Mesenchymal stem cell (in vitro differentiated cells and primary cell): ENCODE measurements at regions not wholly inside any gene's neighbourhood (a gene's known extent, or its start where the extent isn't known, plus 50 kb on each side); places are given as distances from the start of the nearest gene placed in this dataset.

Experiments used
- DNase-seq: peaks from one replicate; pipeline ENCODE4 v3.0.0-alpha.2; 2013
- H2AFZ ChIP-seq: one replicate; pipeline ENCODE4 v1.6.1; 2013; ENCODE audit warnings: low read depth, mild to moderate bottlenecking, control low read depth, inconsistent platforms, low read length, moderate library complexity
- H2AK5ac ChIP-seq: 2 replicates; pipeline ENCODE4 v1.6.1; 2013; ENCODE audit warnings: low read length, moderate library complexity, mild to moderate bottlenecking, inconsistent platforms; ENCODE audit not compliant: severe bottlenecking
- H2BK120ac ChIP-seq: one replicate; pipeline ENCODE4 v1.6.1; 2013; ENCODE audit warnings: low read depth, mild to moderate bottlenecking, inconsistent platforms, low read length, moderate library complexity
- H2BK12ac ChIP-seq, 2 experiments: one replicate each; pipeline ENCODE4 v1.6.1; 2013; ENCODE audit warnings: inconsistent platforms in 2 of 2, low read length in 2 of 2, mild to moderate bottlenecking in 2 of 2, moderate library complexity in 2 of 2, control low read depth in 1 of 2
- H2BK15ac ChIP-seq: one replicate; pipeline ENCODE4 v1.6.1; 2013; ENCODE audit warnings: mild to moderate bottlenecking, low read depth, inconsistent platforms; ENCODE audit not compliant: poor library complexity, severe bottlenecking
- H2BK5ac ChIP-seq: 2 replicates; pipeline ENCODE4 v1.6.1; 2013; ENCODE audit warnings: low read depth, mild to moderate bottlenecking, low read length, control low read depth, inconsistent platforms; ENCODE audit not compliant: poor library complexity, severe bottlenecking
- H3K14ac ChIP-seq, 2 experiments: one replicate each; pipeline ENCODE4 v1.6.1; 2013; ENCODE audit warnings: inconsistent platforms in 2 of 2, low read length in 2 of 2, control low read depth in 1 of 2, mild to moderate bottlenecking in 1 of 2, moderate library complexity in 1 of 2
- H3K18ac ChIP-seq, 2 experiments: one replicate each; pipeline ENCODE4 v1.6.1; 2013; ENCODE audit warnings: inconsistent platforms in 2 of 2, low read length in 2 of 2, control low read depth in 1 of 2, low read depth in 1 of 2, mild to moderate bottlenecking in 1 of 2
- H3K23ac ChIP-seq, 2 experiments: one replicate each; pipeline ENCODE4 v1.6.1; 2013; ENCODE audit warnings: inconsistent platforms in 2 of 2, low read length in 2 of 2, mild to moderate bottlenecking in 2 of 2, moderate library complexity in 2 of 2, control low read depth in 1 of 2
- H3K27ac ChIP-seq: 2 replicates; pipeline ENCODE4 v1.5.1; 2013; ENCODE audit warnings: mild to moderate bottlenecking, moderate library complexity, low read length, control low read depth, inconsistent platforms; ENCODE audit not compliant: poor library complexity, severe bottlenecking
- H3K27me3 ChIP-seq, 2 experiments: 2 replicates each; pipeline versions ENCODE4 v1.6.1 to v1.7.0; 2013; ENCODE audit warnings: low read length in 2 of 2, mild to moderate bottlenecking in 2 of 2, moderate library complexity in 2 of 2, control low read depth in 1 of 2, inconsistent platforms in 1 of 2; ENCODE audit not compliant: control insufficient read depth in 1 of 2, insufficient read depth in 1 of 2
- H3K36me3 ChIP-seq, 2 experiments: 2 replicates each; pipeline versions ENCODE4 v1.6.1 to v1.7.0; 2013; ENCODE audit warnings: low read length in 2 of 2, control low read depth in 1 of 2, inconsistent platforms in 1 of 2, low read depth in 1 of 2, mild to moderate bottlenecking in 1 of 2; ENCODE audit not compliant: insufficient read depth in 2 of 2, control insufficient read depth in 1 of 2
- H3K4ac ChIP-seq, 2 experiments: one replicate each; pipeline ENCODE4 v1.6.1; 2013; ENCODE audit warnings: inconsistent platforms in 2 of 2, low read length in 2 of 2, mild to moderate bottlenecking in 2 of 2, moderate library complexity in 2 of 2, control low read depth in 1 of 2, low read depth in 1 of 2
- H3K4me1 ChIP-seq: 2 replicates; pipeline ENCODE4 v1.6.1; 2013; ENCODE audit warnings: low read depth, low read length, control low read depth; ENCODE audit not compliant: control insufficient read depth, insufficient read depth
- H3K4me2 ChIP-seq: 2 replicates; pipeline ENCODE4 v1.6.1; 2013; ENCODE audit warnings: low read length, mild to moderate bottlenecking, inconsistent platforms; ENCODE audit not compliant: poor library complexity, severe bottlenecking
- H3K4me3 ChIP-seq, 2 experiments: 2 replicates each; pipeline versions ENCODE4 v1.5.1 to v1.7.0; 2013; ENCODE audit warnings: low read length in 2 of 2, mild to moderate bottlenecking in 2 of 2, control low read depth in 1 of 2, low read depth in 1 of 2; ENCODE audit not compliant: insufficient read depth in 1 of 2
- H3K79me1 ChIP-seq: replicated peaks from 2 replicates; pipeline ENCODE4 v1.6.1; 2013; ENCODE audit warnings: mild to moderate bottlenecking, control low read depth, low read length, inconsistent platforms; ENCODE audit not compliant: poor library complexity, severe bottlenecking
- H3K9ac ChIP-seq: 2 replicates; pipeline ENCODE4 v1.7.0; 2013; ENCODE audit warnings: mild to moderate bottlenecking, low read length, moderate library complexity
- H3K9me3 ChIP-seq: 2 replicates; pipeline ENCODE4 v1.7.0; 2013; ENCODE audit warnings: mild to moderate bottlenecking, low read length; ENCODE audit not compliant: control insufficient read depth
- H4K8ac ChIP-seq: one replicate; pipeline ENCODE4 v1.6.1; 2013; ENCODE audit warnings: inconsistent platforms, mild to moderate bottlenecking, low read length, moderate library complexity
- H4K91ac ChIP-seq: one replicate; pipeline ENCODE4 v1.6.1; 2013; ENCODE audit warnings: mild to moderate bottlenecking, low read length, inconsistent platforms
- whole genome bisulfite sequencing: methylation state at CpG from one replicate; pipeline ENCODE4 v1.1.7; 2013; ENCODE audit warnings: mixed read lengths; 5-methylcytosine and 5-hydroxymethylcytosine counted together

GRCh38 chr6:9986273-9986672 is 428.6 kb downstream of the TFAP2A start:
- H2AK5ac ChIP-seq, result no peak overlapping the region
- H2AFZ ChIP-seq, result no peak overlapping the region
- H3K27ac ChIP-seq, result no peak overlapping the region
- no peaks in the 10 kb centered on the region for H3K4me1 ChIP-seq
- H3K14ac ChIP-seq, result no peak overlapping the region
- no peak overlapping the region for H3K18ac ChIP-seq
- no peak overlapping the region for H2BK15ac ChIP-seq
- no peak overlapping the region for H2BK5ac ChIP-seq
- no peak overlapping the region for H3K4ac ChIP-seq
- no peak overlapping the region for H3K23ac ChIP-seq
- 47% methylated on average over 1 of the region's 2 CpGs for WGBS
- no peak overlapping the region for H3K9ac ChIP-seq
- no peaks in the 10 kb centered on the region for H3K79me1 ChIP-seq
- H3K4me2 ChIP-seq, result no peak overlapping the region
- no peaks in the 10 kb centered on the region for H3K27me3 ChIP-seq
- H3K4me3 ChIP-seq, result no peak overlapping the region
- no peak overlapping the region for H4K91ac ChIP-seq
- no peaks in the 10 kb centered on the region for H3K36me3 ChIP-seq
- no peak overlapping the region for H4K8ac ChIP-seq
- H2BK12ac ChIP-seq, result no peak overlapping the region
- H2BK120ac ChIP-seq, result no peak overlapping the region
- H3K9me3 ChIP-seq, result peaks cover 24% of the 10 kb centered on the region
- DNase-seq, result no peak

DNA sequence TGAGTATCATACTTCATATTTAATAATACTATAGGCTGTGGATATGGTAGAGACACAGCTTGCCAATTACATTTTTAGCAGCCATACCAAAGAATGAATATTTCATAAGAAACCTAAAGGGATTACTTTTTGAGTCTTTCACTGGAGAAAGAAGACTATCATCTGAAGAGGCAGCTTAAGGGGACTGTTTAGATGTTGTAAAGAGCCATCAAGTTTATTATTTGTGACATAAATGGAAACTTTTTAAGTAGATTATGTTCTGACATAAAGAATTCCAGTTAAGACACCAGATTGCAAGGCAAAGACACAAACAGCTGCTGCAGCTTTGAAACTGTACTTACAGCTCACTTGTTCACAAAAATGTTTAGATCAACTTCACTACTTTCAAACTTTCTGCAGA is 429.4 kb downstream of the TFAP2A start:
- no peak for DNase-seq
- Histone ChIP-seq H3K36me3 (no peaks in the 10 kb centered on the region), H2BK5ac (no peak overlapping the region), H2AK5ac (no peak overlapping the region), H3K4me1 (no peaks in the 10 kb centered on the region), H3K9me3 (peaks cover 26% of the 10 kb centered on the region), H3K79me1 (no peaks in the 10 kb centered on the region), H3K27ac (no peak overlapping the region), H4K8ac (no peak overlapping the region), H3K4me2 (no peak overlapping the region), H3K9ac (no peak overlapping the region), H2BK120ac (no peak overlapping the region), H4K91ac (no peak overlapping the region), H2BK15ac (no peak overlapping the region), H3K4me3 (no peak overlapping the region), H3K27me3 (no peaks in the 10 kb centered on the region), H3K23ac (no peak overlapping the region), H3K4ac (no peak overlapping the region), H2AFZ (no peak overlapping the region), H3K18ac (no peak overlapping the region), H2BK12ac (no peak overlapping the region), H3K14ac (no peak overlapping the region)

- Histone ChIP-seq H2AFZ (no peak overlapping the region), H4K91ac (no peak overlapping the region), H4K8ac (no peak overlapping the region), H3K14ac (no peak overlapping the region), H3K4me1 (no peaks in the 10 kb centered on the region), H3K23ac (no peak overlapping the region), H2BK15ac (no peak overlapping the region), H3K9ac (no peak overlapping the region), H3K79me1 (no peaks in the 10 kb centered on the region), H2BK12ac (no peak overlapping the region), H3K4me2 (peak overlapping the region; percentile 16), H3K27me3 (no peaks in the 10 kb centered on the region), H3K9me3 (peaks cover 26% of the 10 kb centered on the region), H2AK5ac (no peak overlapping the region), H3K4me3 (no peak overlapping the region), H3K36me3 (no peaks in the 10 kb centered on the region), H2BK5ac (no peak overlapping the region), H2BK120ac (no peak overlapping the region), H3K4ac (no peak overlapping the region), H3K27ac (no peak overlapping the region), H3K18ac (no peak overlapping the region)
- no peak for DNase-seq
These were observed 430.3 kb downstream of the TFAP2A start for GRCh38 chr6:9984607-9985006.

- Histone ChIP-seq H2AFZ (no peak overlapping the region), H3K27me3 (no peaks in the 10 kb centered on the region), H3K14ac (no peak overlapping the region), H2BK12ac (no peak overlapping the region), H2BK5ac (no peak overlapping the region), H4K91ac (no peak overlapping the region), H3K18ac (no peak overlapping the region), H3K4ac (no peak overlapping the region), H2BK15ac (no peak overlapping the region), H2BK120ac (no peak overlapping the region), H3K4me3 (no peak overlapping the region), H3K79me1 (no peaks in the 10 kb centered on the region), H4K8ac (no peak overlapping the region), H3K9ac (no peak overlapping the region), H3K23ac (no peak overlapping the region), H3K4me1 (no peaks in the 10 kb centered on the region), H3K36me3 (no peaks in the 10 kb centered on the region), H3K4me2 (no peak overlapping the region), H2AK5ac (no peak overlapping the region), H3K9me3 (peaks cover 26% of the 10 kb centered on the region), H3K27ac (no peak overlapping the region)
- 91% methylated on average over 2 of the region's 2 CpGs for WGBS
- no peak for DNase-seq
These were observed 431.7 kb downstream of the TFAP2A start for GRCh38 chr6:9983168-9983567.
